K562 (cell line): ENCODE measurements at regions not wholly inside any gene's neighbourhood (a gene's known extent, or its start where the extent isn't known, plus 50 kb on each side); places are given as distances from the start of the nearest gene placed in this dataset.

Source experiments
- JUNB ChIP-seq: fragments of 450-650 bp; formaldehyde crosslinking; conservative IDR thresholded peaks from 2 replicates; pipeline ENCODE4 v1.4.0; 2020; ENCODE audit warnings: mild to moderate bottlenecking
- KLF10 ChIP-seq: fragments of 250-450 bp; sonication (Bioruptor Pico); IDR thresholded peaks from 2 replicates; pipeline ENCODE4 v1.6.1; 2021; ENCODE audit warnings: matching md5 sums
- MEF2A ChIP-seq: IDR thresholded peaks from 2 replicates; pipeline ENCODE4 v1.6.1; 2011; ENCODE audit warnings: low read depth, mild to moderate bottlenecking, low read length, moderate library complexity; ENCODE audit not compliant: control insufficient read depth
- OTX1 ChIP-seq: fragments of 450-650 bp; formaldehyde crosslinking; IDR thresholded peaks from 2 replicates; pipeline ENCODE4 v1.4.0; 2022; ENCODE audit warnings: mild to moderate bottlenecking
- REST ChIP-seq, 2 experiments: fragments of 450-650 bp; formaldehyde crosslinking in 1 of 2; IDR thresholded peaks; 2 replicates each; pipeline versions ENCODE4 v1.4.0 to v1.6.1; 2014 to 2020; ENCODE audit warnings: mild to moderate bottlenecking in 2 of 2, borderline replicate concordance in 1 of 2, low read depth in 1 of 2
- RREB1 ChIP-seq: fragments of 250-450 bp; sonication (Bioruptor Pico); IDR thresholded peaks from 2 replicates; pipeline ENCODE4 v1.4.0; 2020
- SMAD3 ChIP-seq: fragments of 450-650 bp; formaldehyde crosslinking; conservative IDR thresholded peaks from 2 replicates; pipeline ENCODE4 v1.4.0; 2020; ENCODE audit warnings: mild to moderate bottlenecking
- ZFP1 ChIP-seq: fragments of 450-650 bp; formaldehyde crosslinking; IDR thresholded peaks from 2 replicates; pipeline ENCODE4 v1.4.0; 2020; ENCODE audit warnings: mild to moderate bottlenecking, mixed read lengths
- ZNF146 ChIP-seq: IDR thresholded peaks from one replicate; pipeline ENCODE4 v1.6.1; 2018; ENCODE audit warnings: missing compliant biosample characterization; ENCODE audit not compliant: unreplicated experiment
- ZNF512 ChIP-seq: IDR thresholded peaks from 2 replicates; pipeline ENCODE4 v1.6.1; 2016; ENCODE audit warnings: missing genetic modification characterization, missing compliant biosample characterization

GRCh38 chr13:105144020-105144419 is 1391.4 kb downstream of the EFNB2 start (continued):
- TF ChIP-seq RREB1 (CRISPR knock-in tag) (no peak), SMAD3 (no peak), JUNB (no peak), MEF2A (no peak), ZFP1 (CRISPR knock-in tag) (no peak), ZNF512 (tag) (no peak), ZNF146 (CRISPR knock-in tag) (no peak), KLF10 (CRISPR knock-in tag) (no peak), OTX1 (CRISPR knock-in tag) (no peak), REST (IDR thresholded peaks at IDR 0.05; ENCODE audit: borderline replicate concordance) (no peak), REST (CRISPR knock-in tag; IDR thresholded peaks at IDR 0.05; ENCODE audit: low read depth) (no peak)
